Testis (tissue), 2 donors: ENCODE measurements at regions not wholly inside any gene's neighbourhood (a gene's known extent, or its start where the extent isn't known, plus 50 kb on each side); places are given as distances from the start of the nearest gene placed in this dataset.
"Not testable (repeated sequence)": the region's sequence is repeated elsewhere in the genome, so short reads cannot be mapped to it uniquely, and the experiment has no call there.

ENCODE experiments used
- DNase-seq: peaks from one replicate; pipeline ENCODE4 v3.0.0-alpha.2; 2019
- H3K27ac ChIP-seq, 2 donors: fragments of 200-600 bp; sonication (generic); one replicate each; pipeline ENCODE4 v1.5.1; 2019
- H3K27me3 ChIP-seq: fragments of 200-600 bp; sonication (generic); one replicate; pipeline ENCODE4 v1.5.1; 2019
- H3K36me3 ChIP-seq: fragments of 200-600 bp; sonication (generic); one replicate; pipeline ENCODE4 v1.5.1; 2017; ENCODE audit warnings: low read depth; ENCODE audit errors: missing control alignments
- H3K4me1 ChIP-seq: fragments of 200-600 bp; sonication (generic); one replicate; pipeline ENCODE4 v1.5.1; 2019
- H3K4me3 ChIP-seq, 2 donors: fragments of 200-600 bp; sonication (generic); one replicate each; pipeline ENCODE4 v1.5.1; 2017 to 2019
- H3K9me3 ChIP-seq: fragments of 200-600 bp; sonication (generic); one replicate; pipeline ENCODE4 v1.5.1; 2017
- POLR2A ChIP-seq: fragments of 450-650 bp; IDR thresholded peaks from one replicate; pipeline ENCODE4 v1.6.1; 2017; ENCODE audit warnings: antibody characterized with exemption, mild to moderate bottlenecking, moderate library complexity
- WGBS, 2 donors: methylation state at CpG; one replicate each; pipeline ENCODE4 v1.1.5; 2018; 5-methylcytosine and 5-hydroxymethylcytosine counted together
- intact Hi-C: fragments of 100-400 bp; cut with DNase I; formaldehyde crosslinking; loops from one replicate; pipeline ENCODE4 v1.15.1; 2023; ENCODE audit warnings: low total_unique reads
- TF ChIP-seq, protein P1 (sequence below), 3 experiments: fragments of 450-650 bp in 2 of 3; fragments of 200-600 bp in 1 of 3; sonication (generic) in 1 of 3; IDR thresholded peaks; one replicate each; pipeline ENCODE4 v1.5.1; 2016 to 2019; ENCODE audit warnings: antibody characterized with exemption in 3 of 3, mild to moderate bottlenecking in 2 of 3, moderate library complexity in 1 of 3

DNA sequence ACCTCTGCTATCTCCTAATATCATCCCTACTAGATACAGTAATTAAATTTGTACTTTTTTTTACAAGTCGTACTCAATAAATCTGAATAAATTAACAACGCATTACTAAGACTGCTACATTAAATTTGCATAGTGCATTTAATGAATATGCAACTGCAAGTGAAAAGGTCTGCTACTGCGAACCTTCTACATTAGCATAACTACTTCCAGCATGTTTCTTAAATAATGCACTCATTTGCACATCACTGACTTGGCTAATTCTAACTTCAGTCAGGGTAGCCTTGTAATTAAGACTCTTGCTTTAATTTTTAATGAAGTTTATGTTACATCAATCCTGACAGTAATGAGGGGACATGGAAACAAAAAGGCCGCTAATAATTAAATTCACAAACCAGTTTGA, 98.9 kb upstream of the FOXB1 start:
- H3K27me3 ChIP-seq, result no peaks in the 10 kb centered on the region
- H3K36me3 ChIP-seq, result no peaks in the 10 kb centered on the region
- no peak overlapping the region for H3K4me3 ChIP-seq
- intact Hi-C loops, result no loop called here
- 50 to 51% methylated on average over 4 of the region's 4 CpGs for WGBS, 2 donors
- no peaks in the 10 kb centered on the region for H3K4me1 ChIP-seq
- no peak for DNase-seq
- TF ChIP-seq POLR2A, result no peak
- TF ChIP-seq, protein P1, sequence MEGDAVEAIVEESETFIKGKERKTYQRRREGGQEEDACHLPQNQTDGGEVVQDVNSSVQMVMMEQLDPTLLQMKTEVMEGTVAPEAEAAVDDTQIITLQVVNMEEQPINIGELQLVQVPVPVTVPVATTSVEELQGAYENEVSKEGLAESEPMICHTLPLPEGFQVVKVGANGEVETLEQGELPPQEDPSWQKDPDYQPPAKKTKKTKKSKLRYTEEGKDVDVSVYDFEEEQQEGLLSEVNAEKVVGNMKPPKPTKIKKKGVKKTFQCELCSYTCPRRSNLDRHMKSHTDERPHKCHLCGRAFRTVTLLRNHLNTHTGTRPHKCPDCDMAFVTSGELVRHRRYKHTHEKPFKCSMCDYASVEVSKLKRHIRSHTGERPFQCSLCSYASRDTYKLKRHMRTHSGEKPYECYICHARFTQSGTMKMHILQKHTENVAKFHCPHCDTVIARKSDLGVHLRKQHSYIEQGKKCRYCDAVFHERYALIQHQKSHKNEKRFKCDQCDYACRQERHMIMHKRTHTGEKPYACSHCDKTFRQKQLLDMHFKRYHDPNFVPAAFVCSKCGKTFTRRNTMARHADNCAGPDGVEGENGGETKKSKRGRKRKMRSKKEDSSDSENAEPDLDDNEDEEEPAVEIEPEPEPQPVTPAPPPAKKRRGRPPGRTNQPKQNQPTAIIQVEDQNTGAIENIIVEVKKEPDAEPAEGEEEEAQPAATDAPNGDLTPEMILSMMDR (IDR thresholded peaks at IDR 0.05), result no peak
- H3K27ac ChIP-seq, result no peak overlapping the region
- H3K9me3 ChIP-seq, result no peaks in the 10 kb centered on the region

DNA sequence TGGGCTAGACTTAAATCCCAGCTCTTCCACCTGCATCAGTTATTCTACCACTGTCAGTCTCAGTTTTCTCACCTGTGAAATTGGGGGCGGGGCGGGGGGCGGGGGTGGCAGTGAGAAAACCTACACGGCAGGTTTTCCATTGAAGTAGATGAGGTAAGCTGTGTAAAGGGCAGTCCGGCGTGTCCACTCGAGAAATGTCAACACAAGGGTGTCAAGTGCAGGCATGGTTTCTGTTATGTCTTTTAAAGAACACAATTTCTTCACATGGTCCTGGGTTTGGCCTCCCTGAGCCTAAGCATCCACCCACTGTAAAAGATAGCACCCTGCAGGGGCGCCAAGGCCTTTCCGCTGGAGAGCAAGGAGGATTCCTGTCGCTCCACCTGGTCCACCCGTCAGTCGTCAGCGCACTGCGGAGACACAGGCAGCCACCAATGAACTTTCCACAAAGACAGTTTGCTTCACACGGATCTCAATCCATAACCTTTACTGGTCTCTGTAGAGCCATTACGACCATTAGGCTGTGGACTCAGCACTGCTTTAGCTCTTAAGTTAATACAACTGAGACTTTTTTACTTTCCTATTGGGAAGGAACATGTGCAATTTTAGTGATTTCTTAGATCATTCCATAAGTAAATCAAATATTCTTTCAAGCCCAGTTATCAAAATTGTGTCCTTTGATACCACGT, 99.5 kb upstream of the FOXB1 start:
- Histone ChIP-seq H3K4me1 (no peaks in the 10 kb centered on the region), H3K4me3 (no peak overlapping the region), H3K9me3 (no peaks in the 10 kb centered on the region), H3K27ac (no peak overlapping the region), H3K36me3 (no peaks in the 10 kb centered on the region), H3K27me3 (no peaks in the 10 kb centered on the region)
- intact Hi-C loops, result no loop called here
- no peak for TF ChIP-seq POLR2A
- TF ChIP-seq, protein P1 (IDR thresholded peaks at IDR 0.05), result no peak
- WGBS, 2 donors, result 26% methylated on average over 17 of the region's 17 CpGs
- no peak for DNase-seq

GRCh38 chr15:59896663-59897074, 107.4 kb upstream of the FOXB1 start:
- WGBS, 2 donors, result 75 to 78% methylated on average over 5 of the region's 5 CpGs
- intact Hi-C loops, result no loop called here
- Histone ChIP-seq H3K27me3 (no peaks in the 10 kb centered on the region), H3K4me3 (no peak overlapping the region), H3K36me3 (no peaks in the 10 kb centered on the region), H3K27ac (no peak overlapping the region), H3K4me1 (no peaks in the 10 kb centered on the region), H3K9me3 (no peaks in the 10 kb centered on the region)
- TF ChIP-seq POLR2A, result no peak
- TF ChIP-seq, protein P1 (IDR thresholded peaks at IDR 0.05), result no peak
- DNase-seq, result no peak

GRCh38 chr15:59894835-59895234, 109.3 kb upstream of the FOXB1 start:
- H3K27me3 ChIP-seq, result no peaks in the 10 kb centered on the region
- no peaks in the 10 kb centered on the region for H3K9me3 ChIP-seq
- no peak for DNase-seq
- no peaks in the 10 kb centered on the region for H3K36me3 ChIP-seq
- no peak overlapping the region for H3K4me3 ChIP-seq
- intact Hi-C loops, result no loop called here
- 79 to 89% methylated on average over 1 of the region's 1 CpG for WGBS, 2 donors
- TF ChIP-seq POLR2A, result no peak
- TF ChIP-seq, protein P1 (IDR thresholded peaks at IDR 0.05), result no peak
- H3K4me1 ChIP-seq, result no peaks in the 10 kb centered on the region
- no peak overlapping the region for H3K27ac ChIP-seq

DNA sequence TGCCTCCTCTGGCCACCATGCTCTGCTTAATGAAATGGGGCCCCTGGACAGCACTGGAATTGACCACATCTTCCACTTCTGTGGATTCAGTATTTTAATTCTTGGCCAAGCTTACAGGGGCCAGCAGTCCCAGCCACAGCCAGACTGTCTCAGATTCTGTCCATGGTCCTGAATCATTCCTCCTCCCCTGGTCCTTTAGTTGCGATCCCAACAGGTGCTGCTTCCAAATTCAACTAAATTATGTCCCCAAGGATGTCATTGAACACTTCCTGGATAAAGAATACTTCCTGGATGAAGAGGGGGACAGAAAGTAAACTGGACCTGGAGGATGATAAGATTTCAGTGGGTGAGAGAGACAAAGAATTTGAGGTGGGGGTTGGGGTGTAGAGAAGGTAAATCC, 111.1 kb upstream of the FOXB1 start:
- H3K4me3 ChIP-seq, result no peak overlapping the region
- H3K4me1 ChIP-seq, result no peaks in the 10 kb centered on the region
- 25 to 30% methylated on average over 1 of the region's 1 CpG for WGBS, 2 donors
- TF ChIP-seq, protein P1 (IDR thresholded peaks at IDR 0.05), result no peak
- no peak for TF ChIP-seq POLR2A
- intact Hi-C loops, result no loop called here
- no peak for DNase-seq
- H3K36me3 ChIP-seq, result no peaks in the 10 kb centered on the region
- no peaks in the 10 kb centered on the region for H3K27me3 ChIP-seq
- no peaks in the 10 kb centered on the region for H3K9me3 ChIP-seq
- H3K27ac ChIP-seq, result no peak overlapping the region

GRCh38 chr15:59887870-59888269, 116.2 kb upstream of the FOXB1 start:
- H3K27me3 ChIP-seq, result not testable (repeated sequence)

More at GRCh38 chr15:59887870-59888269, 116.2 kb upstream of the FOXB1 start:
- H3K4me1 ChIP-seq, DNase-seq, H3K9me3 ChIP-seq, H3K4me3 ChIP-seq, H3K27ac ChIP-seq, intact Hi-C loops, H3K36me3 ChIP-seq: not testable (repeated sequence)
- 75 to 76% methylated on average over 1 of the region's 1 CpG for WGBS, 2 donors
